H1 (cell line): ENCODE measurements at regions not wholly inside any gene's neighbourhood (a gene's known extent, or its start where the extent isn't known, plus 50 kb on each side); places are given as distances from the start of the nearest gene placed in this dataset.

Experiments used
- CHD1 ChIP-seq: IDR thresholded peaks from 2 replicates; pipeline ENCODE4 v1.6.1; 2012; ENCODE audit warnings: low read depth, low read length, improper control_type of control experiment
- KDM5A ChIP-seq: fragments of 200-600 bp; IDR thresholded peaks from 2 replicates; pipeline ENCODE4 v1.7.1; 2012; ENCODE audit warnings: mild to moderate bottlenecking, low read length, inconsistent platforms, mixed read lengths
- SIRT6 ChIP-seq: IDR thresholded peaks from one replicate; pipeline ENCODE4 v1.7.1; 2012; ENCODE audit warnings: low read length, inconsistent platforms
- SP1 ChIP-seq: IDR thresholded peaks from 2 replicates; pipeline ENCODE4 v1.6.1; 2011; ENCODE audit warnings: low read depth, low read length
- TF ChIP-seq, protein P1 (sequence below): IDR thresholded peaks from 2 replicates; pipeline ENCODE4 v1.6.1; 2012; ENCODE audit warnings: low read length, inconsistent platforms

DNA sequence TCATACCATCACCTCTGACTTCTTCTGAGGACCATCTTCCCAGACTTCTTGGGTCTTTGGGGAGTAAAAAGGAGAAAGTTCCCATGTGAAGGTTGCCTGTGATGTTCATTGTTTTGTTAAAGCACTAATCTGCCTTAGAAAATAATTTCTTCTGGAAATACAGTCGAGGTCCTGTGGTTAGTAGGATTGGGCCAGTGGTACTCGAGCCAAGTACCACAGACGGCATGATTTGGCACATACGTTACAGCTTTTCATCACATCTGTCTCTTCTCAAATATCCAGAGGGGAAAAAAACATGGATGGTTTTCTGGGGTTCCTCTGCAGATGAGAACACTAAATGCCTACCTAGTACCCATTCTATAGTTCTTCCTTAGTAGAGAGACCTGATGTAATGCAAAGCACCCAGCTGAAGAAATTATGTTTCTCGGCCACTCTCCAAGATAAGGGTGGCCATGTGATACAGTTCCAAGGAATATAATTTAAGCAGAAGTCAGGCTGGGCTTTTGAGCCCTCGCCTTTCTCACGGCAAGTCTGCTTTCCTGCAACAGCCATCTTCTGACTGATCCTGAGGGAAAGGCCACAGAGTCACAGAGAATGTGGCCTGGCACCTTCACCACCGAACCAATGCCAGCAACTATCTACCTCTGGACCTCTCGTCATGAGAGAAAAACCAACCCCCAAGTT lies 161.0 kb downstream of the RNF152 start (continued):
- TF ChIP-seq, protein P1, sequence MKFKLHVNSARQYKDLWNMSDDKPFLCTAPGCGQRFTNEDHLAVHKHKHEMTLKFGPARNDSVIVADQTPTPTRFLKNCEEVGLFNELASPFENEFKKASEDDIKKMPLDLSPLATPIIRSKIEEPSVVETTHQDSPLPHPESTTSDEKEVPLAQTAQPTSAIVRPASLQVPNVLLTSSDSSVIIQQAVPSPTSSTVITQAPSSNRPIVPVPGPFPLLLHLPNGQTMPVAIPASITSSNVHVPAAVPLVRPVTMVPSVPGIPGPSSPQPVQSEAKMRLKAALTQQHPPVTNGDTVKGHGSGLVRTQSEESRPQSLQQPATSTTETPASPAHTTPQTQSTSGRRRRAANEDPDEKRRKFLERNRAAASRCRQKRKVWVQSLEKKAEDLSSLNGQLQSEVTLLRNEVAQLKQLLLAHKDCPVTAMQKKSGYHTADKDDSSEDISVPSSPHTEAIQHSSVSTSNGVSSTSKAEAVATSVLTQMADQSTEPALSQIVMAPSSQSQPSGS = no peak
- no peak for TF ChIP-seq SIRT6
- no peak for TF ChIP-seq CHD1
- TF ChIP-seq KDM5A = no peak
- TF ChIP-seq SP1 = no peak
